HG02885 (cell line): ENCODE measurements at regions not wholly inside any gene's neighbourhood (a gene's known extent, or its start where the extent isn't known, plus 50 kb on each side); places are given as distances from the start of the nearest gene placed in this dataset.

Experiments
- ATAC-seq: cut with Tn5 transposase; IDR thresholded peaks from one replicate; pipeline ENCODE4 v1.9.1; 2021; ENCODE audit warnings: mild to moderate bottlenecking; ENCODE audit not compliant: unreplicated experiment, poor library complexity

DNA sequence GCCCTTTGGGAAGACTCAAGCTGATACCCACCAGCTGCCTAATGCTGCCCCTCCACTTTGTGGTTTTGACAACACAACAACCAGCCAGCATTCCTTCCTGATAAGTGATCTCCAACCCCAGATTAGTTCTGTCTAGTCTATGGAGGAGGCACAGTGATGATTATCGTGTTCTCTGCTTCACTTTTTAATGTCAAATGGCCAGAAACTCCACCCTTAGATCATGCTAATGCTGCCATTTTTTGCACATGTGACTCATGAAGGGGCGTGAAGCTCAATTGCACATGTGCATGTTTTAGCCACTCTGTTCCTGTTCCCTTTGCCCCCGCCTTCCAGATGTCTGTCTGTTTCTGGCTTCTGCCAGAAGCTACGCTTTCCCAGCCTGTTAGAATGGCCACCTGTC, 199.8 kb downstream of the COG6 start:
- ATAC-seq = no peak

GRCh38 chr13:39856714-39857113, 201.3 kb downstream of the COG6 start:
- no peak for ATAC-seq

- no peak for ATAC-seq
Observed at GRCh38 chr13:39858794-39859193, 203.3 kb downstream of the COG6 start.

GRCh38 chr13:39859898-39860297, 204.4 kb downstream of the COG6 start:
- no peak for ATAC-seq

DNA sequence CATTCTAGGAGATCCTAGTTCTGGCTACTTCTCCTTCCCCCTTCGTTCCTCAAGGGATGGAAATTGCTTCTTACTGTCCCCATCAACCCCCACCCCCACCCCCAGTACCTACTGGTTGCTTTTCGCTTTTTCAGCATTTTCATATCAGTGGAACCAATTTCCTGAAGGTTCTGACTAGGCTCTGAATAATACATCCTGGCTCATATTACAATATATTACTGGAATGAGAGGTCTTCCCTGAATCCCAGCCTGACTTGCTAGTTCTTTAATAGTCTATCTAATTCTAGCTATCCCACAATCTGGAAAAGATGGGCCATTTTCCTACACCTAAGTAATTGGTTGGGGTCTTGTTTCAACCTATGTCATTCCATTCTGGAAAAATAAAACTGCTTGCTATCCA, 207.4 kb downstream of the COG6 start:
- ATAC-seq = no peak

DNA sequence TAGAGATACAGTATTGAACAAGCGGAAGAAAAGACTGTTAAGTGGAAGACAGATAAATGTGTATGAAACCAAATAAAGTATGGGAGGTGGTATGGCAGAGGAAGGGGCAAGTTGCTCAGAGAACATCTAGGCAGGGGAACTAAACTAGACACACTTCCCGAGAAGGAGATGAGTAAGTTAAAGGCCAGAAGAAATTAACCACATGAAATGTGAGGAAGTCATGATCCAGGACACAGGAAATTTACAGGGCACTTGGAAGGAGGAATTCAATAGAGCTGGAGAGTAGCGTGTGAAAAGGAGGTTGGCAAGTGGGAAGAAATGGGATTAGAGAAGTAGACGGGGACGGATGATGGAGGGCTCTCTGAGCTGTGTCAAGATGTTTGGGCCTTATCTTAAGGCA, 208.8 kb downstream of the COG6 start:
- no peak for ATAC-seq

GRCh38 chr13:39866722-39867121, 211.3 kb downstream of the COG6 start:
- ATAC-seq = no peak

DNA sequence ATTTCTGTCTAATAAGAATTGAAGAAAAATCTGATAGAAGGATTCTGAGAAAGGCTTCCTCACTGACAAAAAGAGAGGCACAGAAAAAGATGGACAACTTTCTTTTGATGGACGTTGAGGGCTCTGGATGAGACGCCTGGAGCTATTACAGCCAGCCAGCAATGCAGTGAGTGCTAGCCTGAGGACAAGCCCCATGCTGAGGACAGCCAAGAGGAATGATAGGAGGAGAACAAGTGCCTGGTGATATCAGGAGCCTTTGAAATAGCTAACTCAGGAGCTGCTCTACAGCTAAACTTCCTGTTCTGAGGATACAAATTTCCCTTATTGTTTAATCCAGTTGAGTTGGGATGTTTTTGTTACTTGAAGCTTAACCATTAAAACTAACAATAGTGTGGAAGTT, 212.3 kb downstream of the COG6 start:
- no peak for ATAC-seq

GRCh38 chr13:39870197-39870747, 214.8 kb downstream of the COG6 start:
- no peak for ATAC-seq

GRCh38 chr13:39874331-39875053, 219.0 kb downstream of the COG6 start:
- no peak for ATAC-seq

DNA sequence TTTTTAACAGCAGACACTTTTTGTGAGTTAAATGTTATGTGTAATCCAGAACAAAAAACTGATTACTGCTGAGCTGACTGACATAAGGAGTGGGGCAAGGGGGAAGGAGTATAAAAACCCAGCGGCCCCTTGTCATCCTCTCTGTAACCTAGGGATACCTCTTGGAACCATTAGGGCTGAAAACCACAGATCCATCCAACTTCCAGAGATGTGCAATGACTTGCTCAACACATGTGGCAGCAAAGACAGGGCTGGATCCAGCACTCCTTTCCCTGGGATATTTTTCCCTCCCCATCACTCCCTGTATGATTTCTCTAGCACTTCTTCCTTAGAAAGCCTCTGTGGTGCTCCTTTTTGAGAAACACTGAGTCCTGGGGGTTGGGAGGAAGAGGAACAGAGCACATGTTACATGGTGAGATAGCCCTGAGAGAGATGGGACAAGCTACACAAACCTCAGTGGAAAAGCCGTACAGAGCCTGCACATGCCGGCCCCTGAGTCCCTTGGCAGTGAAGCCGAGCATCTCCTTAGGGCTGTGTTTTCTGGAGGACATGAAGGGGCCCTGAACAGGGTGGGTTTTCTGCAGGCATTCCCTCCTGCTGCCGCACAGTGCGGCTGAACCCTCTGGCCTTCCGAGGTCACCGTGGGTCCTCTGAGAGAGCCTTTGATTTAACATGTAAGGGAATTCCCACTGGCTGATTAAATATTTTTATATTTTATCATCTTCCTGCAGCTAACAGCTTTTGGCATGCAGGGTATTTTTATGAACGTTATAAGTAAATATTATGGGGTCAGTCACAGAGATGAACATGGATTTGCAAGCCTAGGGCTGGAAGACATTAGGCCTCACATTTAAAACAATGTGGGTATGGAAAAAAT, 219.9 kb downstream of the COG6 start:
- no peak for ATAC-seq

- ATAC-seq = no peak
Observed at GRCh38 chr13:39876258-39876657, 220.8 kb downstream of the COG6 start.

GRCh38 chr13:39877134-39877533, 221.7 kb downstream of the COG6 start:
- no peak for ATAC-seq

DNA sequence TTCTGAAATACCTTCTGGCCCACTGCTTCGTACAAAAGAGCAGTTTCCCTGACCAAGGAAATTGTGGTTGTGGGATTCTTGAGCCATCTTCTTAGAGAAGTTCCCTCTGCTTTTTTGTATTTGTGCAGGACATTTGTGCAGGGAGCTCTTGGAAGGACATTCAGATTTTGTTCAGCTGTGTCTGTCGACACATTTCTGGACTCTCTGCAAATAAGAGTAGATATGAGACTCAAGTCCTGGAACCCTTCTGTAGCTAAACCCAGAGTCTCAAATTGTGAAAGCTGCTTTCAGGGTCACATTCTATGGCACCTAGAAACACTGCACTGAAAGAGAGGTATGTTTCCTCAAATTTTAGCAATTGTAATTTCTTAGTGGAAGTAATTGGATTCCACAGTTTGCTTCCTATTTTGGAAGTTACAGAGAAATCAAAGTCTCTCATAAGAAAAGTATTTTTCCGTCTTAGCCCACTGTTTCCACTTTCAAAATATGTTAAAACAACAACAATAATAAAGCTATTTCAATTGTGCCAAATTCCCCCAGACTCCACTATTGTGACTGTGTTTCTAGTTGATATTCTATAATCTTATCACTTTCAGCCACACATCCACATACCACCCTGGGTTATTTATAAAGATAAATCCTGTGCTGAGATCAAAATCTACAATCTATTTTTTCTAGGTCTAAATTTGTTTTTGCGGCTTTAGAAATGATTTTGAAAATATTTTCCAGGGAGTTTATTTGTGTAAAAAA, 224.0 kb downstream of the COG6 start:
- no peak for ATAC-seq

DNA sequence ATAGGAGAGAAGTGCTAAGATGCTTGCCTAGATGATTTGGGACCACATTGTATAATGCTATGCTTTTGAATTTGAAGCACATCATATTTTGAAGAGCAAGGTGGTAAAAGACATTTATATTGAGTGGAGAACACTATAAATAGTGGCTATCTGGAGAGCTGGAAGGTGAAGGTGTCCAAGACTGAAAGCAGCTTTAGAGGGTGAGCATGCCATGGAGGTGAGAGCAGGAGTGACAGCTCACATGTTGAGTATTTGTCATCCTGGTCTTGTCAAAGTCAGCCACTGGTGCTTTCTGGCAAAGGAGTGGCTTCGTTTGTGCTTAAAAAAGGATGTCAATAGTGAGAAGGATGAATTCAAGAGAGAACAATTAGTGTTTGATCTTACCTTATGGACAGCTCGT, 225.9 kb downstream of the COG6 start:
- no peak for ATAC-seq

DNA sequence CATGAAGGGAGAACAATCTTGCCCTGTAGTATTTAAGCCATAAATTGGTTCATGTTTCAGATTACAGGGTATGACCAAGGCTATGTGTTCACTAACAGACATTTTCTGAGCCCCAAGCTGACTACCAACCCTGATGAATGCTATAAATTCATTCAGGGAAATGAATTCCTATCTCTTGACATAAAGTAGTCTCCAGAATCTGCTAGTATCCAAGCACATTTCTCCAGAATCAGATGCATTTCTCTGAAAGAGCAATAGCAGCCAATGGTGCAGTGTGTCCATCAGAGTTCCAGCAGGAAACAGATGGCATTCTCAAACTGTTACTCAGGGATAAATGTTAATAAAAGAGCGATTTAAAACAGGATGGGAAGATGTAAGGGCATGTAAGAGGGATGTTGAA, 226.4 kb downstream of the COG6 start:
- no peak for ATAC-seq

- ATAC-seq = no peak
Observed at GRCh38 chr13:39884166-39884565, 228.7 kb downstream of the COG6 start.

DNA sequence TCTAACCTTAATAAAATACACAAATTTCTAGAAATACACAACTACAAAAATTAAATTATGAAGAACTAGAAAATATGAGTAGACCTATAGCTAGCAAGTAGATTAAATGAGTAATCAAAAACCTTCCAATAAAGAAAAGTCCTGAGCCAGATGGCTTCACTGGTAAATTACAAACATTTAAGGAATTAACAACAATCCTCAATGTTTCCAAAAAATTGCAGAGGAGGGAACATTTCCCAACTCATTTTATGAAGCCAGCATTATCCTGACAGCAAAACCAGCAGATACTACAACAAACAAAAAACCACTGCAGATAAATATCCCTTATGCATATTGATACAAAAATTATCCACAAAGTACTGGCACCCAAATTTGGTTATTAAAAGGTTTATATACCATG, 230.9 kb downstream of the COG6 start:
- ATAC-seq = no peak

DNA sequence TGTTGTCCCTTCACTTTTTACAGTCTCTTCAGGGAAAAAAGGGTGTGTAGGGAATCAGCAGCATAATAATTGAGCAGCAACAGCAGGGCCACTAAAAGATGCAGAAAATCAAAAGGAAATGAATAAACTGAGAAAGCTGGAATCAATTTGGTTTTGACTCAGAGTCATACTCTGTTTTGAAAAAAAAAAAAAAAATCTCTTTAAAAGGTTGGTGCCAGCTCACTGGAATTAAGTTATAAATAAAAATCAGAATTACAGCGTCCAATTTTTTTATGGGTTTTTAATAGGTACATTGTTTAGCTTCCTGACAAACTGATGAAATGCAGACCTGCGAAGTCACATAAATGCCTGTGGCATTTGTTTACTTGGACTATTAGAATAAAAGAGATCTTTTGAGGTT, 231.9 kb downstream of the COG6 start:
- ATAC-seq = no peak

DNA sequence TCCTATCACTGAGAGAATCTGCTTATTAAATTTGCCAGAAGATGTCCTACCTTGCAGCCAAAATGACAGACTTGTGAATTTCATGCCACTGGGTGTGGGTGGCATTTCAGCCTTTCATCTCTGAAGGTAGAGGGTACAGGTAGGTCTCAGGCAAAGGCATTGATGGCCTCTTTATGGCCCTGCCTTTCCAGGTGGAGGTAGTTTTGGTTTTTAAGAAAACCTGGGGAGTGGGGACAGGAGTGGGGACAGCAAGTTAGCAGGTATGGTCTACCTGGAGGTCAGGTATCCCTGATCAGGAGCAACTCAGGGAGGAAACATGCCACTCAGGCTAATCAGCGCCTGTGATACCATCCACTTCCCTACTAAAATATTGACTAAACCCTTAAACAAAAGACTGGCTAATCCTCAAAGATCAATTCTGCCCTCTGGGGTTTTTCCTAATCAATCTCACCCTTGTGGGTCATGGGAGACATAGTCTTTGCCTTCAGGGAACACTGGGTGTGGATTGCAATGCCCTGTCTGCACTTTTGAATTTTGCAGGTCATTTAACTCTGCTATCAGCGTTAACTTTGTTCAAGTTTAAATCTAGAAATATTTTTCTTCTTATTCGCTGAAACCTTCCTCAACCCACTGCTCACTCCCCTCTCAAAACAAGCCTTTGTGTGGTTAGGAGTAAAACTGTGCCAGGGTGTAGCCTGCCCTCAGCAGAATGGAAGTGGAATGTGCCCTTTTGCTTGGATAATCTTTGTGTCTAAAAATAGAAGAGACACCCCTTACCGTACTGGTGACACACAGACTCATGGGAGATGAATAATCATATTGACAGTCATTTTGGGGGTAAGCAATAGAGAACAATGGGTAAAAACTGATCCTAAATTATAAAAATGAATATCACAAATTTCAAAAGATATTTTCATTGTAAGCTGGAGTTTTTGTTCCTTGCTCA, 233.7 kb downstream of the COG6 start:
- no peak for ATAC-seq
